HEK293 (cell line): ENCODE measurements at regions not wholly inside any gene's neighbourhood (a gene's known extent, or its start where the extent isn't known, plus 50 kb on each side); places are given as distances from the start of the nearest gene placed in this dataset.
A peak's percentile ranks its signal among the peaks of the same experiment; 100 is the strongest.

Experiments
- GLI4 ChIP-seq: fragments of 450-650 bp; formaldehyde crosslinking; IDR thresholded peaks from 2 replicates; pipeline ENCODE4 v1.5.1; 2016; ENCODE audit warnings: missing biosample characterization, missing genetic modification characterization
- KLF9 ChIP-seq: fragments of 450-650 bp; formaldehyde crosslinking; IDR thresholded peaks from 2 replicates; pipeline ENCODE4 v1.5.1; 2016; ENCODE audit warnings: missing biosample characterization, missing genetic modification characterization, low read depth
- MEIS1 ChIP-seq: sonication (generic); formaldehyde crosslinking; IDR thresholded peaks from 2 replicates; pipeline ENCODE4 v1.8.1; 2022; ENCODE audit warnings: missing genetic modification reagents, mild to moderate bottlenecking, borderline replicate concordance
- PBX3 ChIP-seq: sonication (generic); formaldehyde crosslinking; IDR thresholded peaks from 2 replicates; pipeline ENCODE4 v1.8.1; 2022; ENCODE audit warnings: mild to moderate bottlenecking, moderate library complexity, missing genetic modification reagents
- TSHZ1 ChIP-seq: fragments of 450-650 bp; formaldehyde crosslinking; IDR thresholded peaks from 2 replicates; pipeline ENCODE4 v1.5.1; 2016; ENCODE audit warnings: missing biosample characterization, missing genetic modification characterization, borderline replicate concordance
- WT1 ChIP-seq: fragments of 450-650 bp; formaldehyde crosslinking; IDR thresholded peaks from 2 replicates; pipeline ENCODE4 v1.5.1; 2016; ENCODE audit warnings: missing biosample characterization, missing genetic modification characterization
- ZBTB44 ChIP-seq: fragments of 450-650 bp; IDR thresholded peaks from 2 replicates; pipeline ENCODE4 v1.5.1; 2018; ENCODE audit warnings: missing biosample characterization, mild to moderate bottlenecking, missing genetic modification characterization
- ZFP69B ChIP-seq: fragments of 450-650 bp; formaldehyde crosslinking; IDR thresholded peaks from 2 replicates; pipeline ENCODE4 v1.5.1; 2016; ENCODE audit warnings: missing biosample characterization, missing genetic modification characterization
- ZNF140 ChIP-seq: fragments of 450-650 bp; formaldehyde crosslinking; IDR thresholded peaks from 2 replicates; pipeline ENCODE4 v1.5.1; 2016; ENCODE audit warnings: missing biosample characterization, missing genetic modification characterization
- ZNF18 ChIP-seq: fragments of 450-650 bp; formaldehyde crosslinking; IDR thresholded peaks from 2 replicates; pipeline ENCODE4 v1.5.1; 2016; ENCODE audit warnings: missing biosample characterization, missing genetic modification characterization
- ZNF211 ChIP-seq: fragments of 450-650 bp; formaldehyde crosslinking; IDR thresholded peaks from 2 replicates; pipeline ENCODE4 v1.5.1; 2016; ENCODE audit warnings: low read depth, missing biosample characterization, missing genetic modification characterization
- ZNF391 ChIP-seq: fragments of 450-650 bp; formaldehyde crosslinking; IDR thresholded peaks from 2 replicates; pipeline ENCODE4 v1.5.1; 2016; ENCODE audit warnings: low read depth, missing biosample characterization, missing genetic modification characterization, borderline replicate concordance
- ZNF549 ChIP-seq: fragments of 450-650 bp; IDR thresholded peaks from 2 replicates; pipeline ENCODE4 v1.5.1; 2018; ENCODE audit warnings: missing biosample characterization, missing genetic modification characterization, mild to moderate bottlenecking, inconsistent platforms, moderate library complexity
- ZNF585B ChIP-seq: fragments of 450-650 bp; formaldehyde crosslinking; IDR thresholded peaks from 2 replicates; pipeline ENCODE4 v1.5.1; 2016; ENCODE audit warnings: missing biosample characterization, missing genetic modification characterization
- ZNF600 ChIP-seq: fragments of 450-650 bp; formaldehyde crosslinking; IDR thresholded peaks from 2 replicates; pipeline ENCODE4 v1.5.1; 2016; ENCODE audit warnings: missing biosample characterization, missing genetic modification characterization
- ZNF624 ChIP-seq: fragments of 450-650 bp; formaldehyde crosslinking; IDR thresholded peaks from 2 replicates; pipeline ENCODE4 v1.5.1; 2017; ENCODE audit warnings: missing biosample characterization, missing genetic modification characterization
- ZNF629 ChIP-seq: fragments of 450-650 bp; formaldehyde crosslinking; IDR thresholded peaks from 2 replicates; pipeline ENCODE4 v1.5.1; 2017; ENCODE audit warnings: missing biosample characterization, missing genetic modification characterization
- ZNF654 ChIP-seq: fragments of 450-650 bp; formaldehyde crosslinking; IDR thresholded peaks from 2 replicates; pipeline ENCODE4 v1.5.1; 2016; ENCODE audit warnings: low read depth, missing biosample characterization, missing genetic modification characterization
- ZNF660 ChIP-seq: fragments of 450-650 bp; IDR thresholded peaks from 2 replicates; pipeline ENCODE4 v1.5.1; 2018; ENCODE audit warnings: missing biosample characterization, mild to moderate bottlenecking, missing genetic modification characterization
- ZNF768 ChIP-seq: fragments of 450-650 bp; formaldehyde crosslinking; IDR thresholded peaks from 2 replicates; pipeline ENCODE4 v1.5.1; 2018; ENCODE audit warnings: missing biosample characterization, mild to moderate bottlenecking, missing genetic modification characterization
- ZNF776 ChIP-seq: fragments of 450-650 bp; formaldehyde crosslinking; IDR thresholded peaks from 2 replicates; pipeline ENCODE4 v1.5.0; 2017; ENCODE audit warnings: missing biosample characterization, missing genetic modification characterization, borderline replicate concordance
- TF ChIP-seq, protein P1 (sequence below): fragments of 450-650 bp; formaldehyde crosslinking; IDR thresholded peaks from 2 replicates; pipeline ENCODE4 v1.5.1; 2016; ENCODE audit warnings: missing biosample characterization, missing genetic modification characterization
- TF ChIP-seq, protein P2 (sequence below): fragments of 450-650 bp; formaldehyde crosslinking; IDR thresholded peaks from 2 replicates; pipeline ENCODE4 v1.5.1; 2016; ENCODE audit warnings: missing biosample characterization, missing genetic modification characterization
- TF ChIP-seq, protein P3 (sequence below): fragments of 450-650 bp; formaldehyde crosslinking; IDR thresholded peaks from 2 replicates; pipeline ENCODE4 v1.5.1; 2016; ENCODE audit warnings: missing biosample characterization, missing genetic modification characterization

DNA sequence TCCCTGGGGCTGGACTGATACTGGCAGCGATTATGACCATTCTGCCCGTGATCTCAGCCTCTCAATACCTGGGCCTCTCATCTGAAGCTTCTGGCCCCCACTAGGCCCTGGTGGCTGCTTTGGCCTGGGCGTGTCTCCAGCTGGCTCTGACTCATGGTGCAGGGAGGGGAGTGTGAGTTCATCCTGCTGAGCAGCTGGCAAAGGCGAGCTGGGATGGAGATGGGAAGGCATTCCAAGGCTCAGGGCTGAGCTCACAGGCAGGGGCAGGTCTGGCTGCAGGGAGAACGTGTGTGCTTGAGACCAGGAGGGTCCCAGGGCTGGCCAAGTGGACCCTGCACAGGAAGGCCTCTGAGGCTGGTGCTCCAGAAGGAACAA is 221.8 kb downstream of the TMEM121 start (continued):
- TF ChIP-seq, protein P1, sequence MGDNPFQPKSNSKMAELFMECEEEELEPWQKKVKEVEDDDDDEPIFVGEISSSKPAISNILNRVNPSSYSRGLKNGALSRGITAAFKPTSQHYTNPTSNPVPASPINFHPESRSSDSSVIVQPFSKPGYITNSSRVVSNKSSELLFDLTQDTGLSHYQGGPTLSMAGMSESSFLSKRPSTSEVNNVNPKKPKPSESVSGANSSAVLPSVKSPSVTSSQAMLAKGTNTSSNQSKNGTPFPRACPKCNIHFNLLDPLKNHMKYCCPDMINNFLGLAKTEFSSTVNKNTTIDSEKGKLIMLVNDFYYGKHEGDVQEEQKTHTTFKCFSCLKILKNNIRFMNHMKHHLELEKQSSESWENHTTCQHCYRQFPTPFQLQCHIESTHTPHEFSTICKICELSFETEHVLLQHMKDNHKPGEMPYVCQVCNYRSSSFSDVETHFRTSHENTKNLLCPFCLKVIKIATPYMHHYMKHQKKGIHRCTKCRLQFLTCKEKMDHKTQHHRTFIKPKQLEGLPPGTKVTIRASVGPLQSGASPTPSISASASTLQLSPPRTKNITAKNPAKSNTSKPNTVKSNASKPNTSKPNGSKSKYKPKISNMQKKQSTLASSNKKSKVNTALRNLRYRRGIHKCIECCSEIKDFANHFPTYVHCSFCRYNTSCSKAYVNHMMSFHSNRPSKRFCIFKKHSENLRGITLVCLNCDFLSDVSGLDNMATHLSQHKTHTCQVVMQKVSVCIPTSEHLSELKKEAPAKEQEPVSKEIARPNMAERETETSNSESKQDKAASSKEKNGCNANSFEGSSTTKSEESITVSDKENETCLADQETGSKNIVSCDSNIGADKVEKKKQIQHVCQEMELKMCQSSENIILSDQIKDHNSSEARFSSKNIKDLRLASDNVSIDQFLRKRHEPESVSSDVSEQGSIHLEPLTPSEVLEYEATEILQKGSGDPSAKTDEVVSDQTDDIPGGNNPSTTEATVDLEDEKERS = no peak
- no peak for TF ChIP-seq ZNF585B (tag by site-specific recombination)
- no peak for TF ChIP-seq ZNF549 (tag by site-specific recombination)
- TF ChIP-seq ZNF600 = peak; percentile 50
- peak; percentile 19; the same call in 1 of the 2 replicates for TF ChIP-seq WT1 (tag by site-specific recombination)
- TF ChIP-seq, protein P2, sequence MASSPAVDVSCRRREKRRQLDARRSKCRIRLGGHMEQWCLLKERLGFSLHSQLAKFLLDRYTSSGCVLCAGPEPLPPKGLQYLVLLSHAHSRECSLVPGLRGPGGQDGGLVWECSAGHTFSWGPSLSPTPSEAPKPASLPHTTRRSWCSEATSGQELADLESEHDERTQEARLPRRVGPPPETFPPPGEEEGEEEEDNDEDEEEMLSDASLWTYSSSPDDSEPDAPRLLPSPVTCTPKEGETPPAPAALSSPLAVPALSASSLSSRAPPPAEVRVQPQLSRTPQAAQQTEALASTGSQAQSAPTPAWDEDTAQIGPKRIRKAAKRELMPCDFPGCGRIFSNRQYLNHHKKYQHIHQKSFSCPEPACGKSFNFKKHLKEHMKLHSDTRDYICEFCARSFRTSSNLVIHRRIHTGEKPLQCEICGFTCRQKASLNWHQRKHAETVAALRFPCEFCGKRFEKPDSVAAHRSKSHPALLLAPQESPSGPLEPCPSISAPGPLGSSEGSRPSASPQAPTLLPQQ (tag by site-specific recombination) = 0 out of 2 replicates have a peak, but pooled peaks have one; percentile 21
- TF ChIP-seq TSHZ1 (tag by site-specific recombination) = no peak
- TF ChIP-seq ZNF629 (tag by site-specific recombination) = 0 out of 2 replicates have a peak, but pooled peaks have one; percentile 17
- TF ChIP-seq ZNF654 (tag by site-specific recombination) = no peak
- no peak for TF ChIP-seq ZBTB44
- TF ChIP-seq MEIS1 (CRISPR knock-in tag) = no peak
- TF ChIP-seq ZNF776 (tag by site-specific recombination) = no peak
- TF ChIP-seq ZFP69B (tag by site-specific recombination) = 0 out of 2 replicates have a peak, but pooled peaks have one; percentile 17
- no peak for TF ChIP-seq ZNF211 (tag by site-specific recombination)
- no peak for TF ChIP-seq ZNF18 (tag by site-specific recombination)
- TF ChIP-seq GLI4 = no peak
- TF ChIP-seq KLF9 = peak; percentile 66
- no peak for TF ChIP-seq PBX3 (CRISPR knock-in tag)
- TF ChIP-seq ZNF140 = no peak
- no peak for TF ChIP-seq ZNF660 (tag by site-specific recombination)
- TF ChIP-seq ZNF624 (tag by site-specific recombination) = no peak
- TF ChIP-seq ZNF391 = no peak
- TF ChIP-seq, protein P3, sequence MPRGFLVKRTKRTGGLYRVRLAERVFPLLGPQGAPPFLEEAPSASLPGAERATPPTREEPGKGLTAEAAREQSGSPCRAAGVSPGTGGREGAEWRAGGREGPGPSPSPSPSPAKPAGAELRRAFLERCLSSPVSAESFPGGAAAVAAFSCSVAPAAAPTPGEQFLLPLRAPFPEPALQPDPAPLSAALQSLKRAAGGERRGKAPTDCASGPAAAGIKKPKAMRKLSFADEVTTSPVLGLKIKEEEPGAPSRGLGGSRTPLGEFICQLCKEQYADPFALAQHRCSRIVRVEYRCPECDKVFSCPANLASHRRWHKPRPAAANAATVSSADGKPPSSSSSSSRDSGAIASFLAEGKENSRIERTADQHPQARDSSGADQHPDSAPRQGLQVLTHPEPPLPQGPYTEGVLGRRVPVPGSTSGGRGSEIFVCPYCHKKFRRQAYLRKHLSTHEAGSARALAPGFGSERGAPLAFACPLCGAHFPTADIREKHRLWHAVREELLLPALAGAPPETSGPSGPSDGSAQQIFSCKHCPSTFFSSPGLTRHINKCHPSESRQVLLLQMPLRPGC (tag by site-specific recombination) = peak; percentile 40; the same call in 1 of the 2 replicates
- TF ChIP-seq ZNF768 (tag by site-specific recombination) = no peak
